H9 (cell line): ENCODE measurements at regions not wholly inside any gene's neighbourhood (a gene's known extent, or its start where the extent isn't known, plus 50 kb on each side); places are given as distances from the start of the nearest gene placed in this dataset.

ENCODE experiments used
- DNase-seq: peaks from one replicate; pipeline ENCODE4 v3.0.0-alpha.2; 2017
- H2AFZ ChIP-seq: one replicate; pipeline ENCODE4 v1.6.1; 2013; ENCODE audit warnings: mild to moderate bottlenecking, low read length, control low read depth, moderate library complexity
- H2AK5ac ChIP-seq: 2 replicates; pipeline ENCODE4 v1.6.1; 2013; ENCODE audit warnings: low read length, control low read depth, mixed read lengths; ENCODE audit not compliant: insufficient read length
- H2BK120ac ChIP-seq: one replicate; pipeline ENCODE4 v1.6.1; 2013; ENCODE audit warnings: low read depth, mild to moderate bottlenecking, low read length, control low read depth, inconsistent platforms; ENCODE audit not compliant: poor library complexity, severe bottlenecking
- H2BK12ac ChIP-seq: 2 replicates; pipeline ENCODE4 v1.6.1; 2013; ENCODE audit warnings: low read length, control low read depth, mixed read lengths, low read depth; ENCODE audit not compliant: insufficient read length
- H2BK15ac ChIP-seq: 2 replicates; pipeline ENCODE4 v1.6.1; 2013; ENCODE audit warnings: low read depth, low read length, control low read depth
- H2BK20ac ChIP-seq: one replicate; pipeline ENCODE4 v1.6.1; 2013; ENCODE audit warnings: low read depth, mild to moderate bottlenecking, low read length, control low read depth, inconsistent platforms; ENCODE audit not compliant: poor library complexity, severe bottlenecking
- H2BK5ac ChIP-seq: 2 replicates; pipeline ENCODE4 v1.6.1; 2013; ENCODE audit warnings: low read length, control low read depth, mixed read lengths; ENCODE audit not compliant: insufficient read length
- H3K14ac ChIP-seq: 2 replicates; pipeline ENCODE4 v1.6.1; 2013; ENCODE audit warnings: low read length, control low read depth; ENCODE audit not compliant: insufficient read depth
- H3K18ac ChIP-seq: 2 replicates; pipeline ENCODE4 v1.6.1; 2013; ENCODE audit warnings: low read depth, mild to moderate bottlenecking, mixed read lengths, low read length, control low read depth; ENCODE audit not compliant: insufficient read length
- H3K23ac ChIP-seq: 2 replicates; pipeline ENCODE4 v1.6.1; 2013; ENCODE audit warnings: low read length, control low read depth, mixed read lengths, low read depth; ENCODE audit not compliant: insufficient read length
- H3K23me2 ChIP-seq: 2 replicates; pipeline ENCODE4 v1.6.1; 2013; ENCODE audit warnings: low read depth, mild to moderate bottlenecking, mixed read lengths, low read length, control low read depth; ENCODE audit not compliant: insufficient read length, poor library complexity, severe bottlenecking
- H3K27ac ChIP-seq: 2 replicates; pipeline ENCODE4 v1.5.1; 2013; ENCODE audit warnings: low read length, control low read depth, mixed read lengths, low read depth; ENCODE audit not compliant: insufficient read length
- H3K27me3 ChIP-seq: 2 replicates; pipeline ENCODE4 v1.6.1; 2013; ENCODE audit warnings: low read length, control low read depth, inconsistent platforms; ENCODE audit not compliant: insufficient read depth
- H3K4ac ChIP-seq: 2 replicates; pipeline ENCODE4 v1.6.1; 2013; ENCODE audit warnings: low read depth, mild to moderate bottlenecking, control low read depth, inconsistent platforms, low read length, moderate library complexity
- H3K4me1 ChIP-seq: 2 replicates; pipeline ENCODE4 v1.6.1; 2013; ENCODE audit warnings: low read length, control low read depth, inconsistent platforms; ENCODE audit not compliant: insufficient read depth
- H3K4me2 ChIP-seq: 2 replicates; pipeline ENCODE4 v1.6.1; 2013; ENCODE audit warnings: low read length, control low read depth, mixed read lengths; ENCODE audit not compliant: insufficient read length, insufficient read depth
- H3K56ac ChIP-seq: 2 replicates; pipeline ENCODE4 v1.6.1; 2013; ENCODE audit warnings: low read depth, mild to moderate bottlenecking, mixed read lengths, low read length, control low read depth; ENCODE audit not compliant: insufficient read length
- H3K79me1 ChIP-seq: 2 replicates; pipeline ENCODE4 v1.6.1; 2013; ENCODE audit warnings: low read depth, mild to moderate bottlenecking, moderate library complexity, low read length, control low read depth, inconsistent platforms; ENCODE audit not compliant: insufficient read depth, poor library complexity, severe bottlenecking
- H3K79me2 ChIP-seq: 2 replicates; pipeline ENCODE4 v1.6.1; 2013; ENCODE audit warnings: low read length, control low read depth, inconsistent platforms; ENCODE audit not compliant: insufficient read depth
- H3K9ac ChIP-seq: 2 replicates; pipeline ENCODE4 v1.6.1; 2013; ENCODE audit warnings: low read length, control low read depth, mixed read lengths; ENCODE audit not compliant: insufficient read length; ENCODE audit errors: extremely low read depth
- H3K9me3 ChIP-seq: one replicate; pipeline ENCODE4 v1.6.1; 2013; ENCODE audit warnings: low read depth, low read length, inconsistent platforms; ENCODE audit not compliant: control insufficient read depth
- H3T11ph ChIP-seq: one replicate; pipeline ENCODE4 v1.6.1; 2013; ENCODE audit warnings: mild to moderate bottlenecking, low read length, control low read depth, inconsistent platforms
- H4K20me1 ChIP-seq: one replicate; pipeline ENCODE4 v1.6.1; 2013; ENCODE audit not compliant: control insufficient read depth, insufficient read length, insufficient read depth
- H4K5ac ChIP-seq: 2 replicates; pipeline ENCODE4 v1.6.1; 2013; ENCODE audit warnings: low read depth, mild to moderate bottlenecking, mixed read lengths, low read length, control low read depth; ENCODE audit not compliant: insufficient read length
- H4K8ac ChIP-seq: replicated peaks from 2 replicates; pipeline ENCODE4 v1.6.1; 2013; ENCODE audit warnings: low read length, control low read depth, mixed read lengths, low read depth; ENCODE audit not compliant: insufficient read length
- H4K91ac ChIP-seq: 2 replicates; pipeline ENCODE4 v1.6.1; 2013; ENCODE audit warnings: low read depth, mild to moderate bottlenecking, moderate library complexity, mixed read lengths, low read length, control low read depth; ENCODE audit not compliant: insufficient read length
- H3K27ac Mint-ChIP-seq, 3 experiments: 2 replicates in 2 of 3; 3 replicates in 1 of 3; pipeline ENCODE4 v1.8.0; 2020 to 2021; ENCODE audit warnings: mixed read lengths in 3 of 3, mild to moderate bottlenecking in 1 of 3, moderate library complexity in 1 of 3
- H3K27me3 Mint-ChIP-seq: 2 replicates; pipeline ENCODE4 v1.8.0; 2021; ENCODE audit warnings: low read depth, mild to moderate bottlenecking, moderate library complexity, mixed read lengths
- H3K36me3 Mint-ChIP-seq, 3 experiments: 2 replicates in 2 of 3; 3 replicates in 1 of 3; pipeline ENCODE4 v1.8.0; 2020 to 2021; ENCODE audit warnings: low read depth in 3 of 3, mixed read lengths in 3 of 3; ENCODE audit not compliant: insufficient read depth in 1 of 3
- H3K4me1 Mint-ChIP-seq, 2 experiments: 2 replicates each; pipeline ENCODE4 v1.8.0; 2020; ENCODE audit warnings: mixed read lengths in 2 of 2
- H3K4me3 Mint-ChIP-seq, 2 experiments: 2 replicates in 1 of 2; 3 replicates in 1 of 2; pipeline ENCODE4 v1.8.0; 2020 to 2021; ENCODE audit warnings: mild to moderate bottlenecking in 2 of 2, mixed read lengths in 2 of 2, moderate library complexity in 1 of 2
- H3K9me3 Mint-ChIP-seq, 2 experiments: 2 replicates in 1 of 2; 3 replicates in 1 of 2; pipeline ENCODE4 v1.8.0; 2020; ENCODE audit warnings: mild to moderate bottlenecking in 2 of 2, mixed read lengths in 2 of 2, moderate library complexity in 1 of 2
- CTCF ChIP-seq: fragments of 200-600 bp; sonication (generic); conservative IDR thresholded peaks from 3 replicates; pipeline ENCODE4 v1.8.0; 2021; ENCODE audit warnings: antibody characterized with exemption, mild to moderate bottlenecking
- WGBS: extraction: QIAGEN DNeasy Blood & Tissue Kit; methylation state at CpG from one replicate; pipeline ENCODE4 v1.1.7; 2013; ENCODE audit warnings: missing lambda C conversion rate, low lambda C conversion rate, mixed read lengths; ENCODE audit not compliant: insufficient read length; ENCODE audit errors: extremely low coverage; 5-methylcytosine and 5-hydroxymethylcytosine counted together

GRCh38 chr18:8507915-8508705, 101.1 kb upstream of the RAB12 start:
- no peak overlapping the region for H3K14ac ChIP-seq
- no peaks in the 10 kb centered on the region for H3K4me1 Mint-ChIP-seq
- H3K27me3 ChIP-seq: no peaks in the 10 kb centered on the region
- no peaks in the 10 kb centered on the region for H3K79me2 ChIP-seq
- no peaks in the 10 kb centered on the region for H3K23me2 ChIP-seq
- H4K91ac ChIP-seq: no peak overlapping the region
- no peaks in the 10 kb centered on the region for H3K9me3 ChIP-seq
- H3K4me2 ChIP-seq: no peak overlapping the region
- H3K79me1 ChIP-seq: no peaks in the 10 kb centered on the region
- no peaks in the 10 kb centered on the region for H3K9me3 Mint-ChIP-seq
- no peak overlapping the region for H2BK12ac ChIP-seq
- no peak overlapping the region for H3K27ac Mint-ChIP-seq
- no peak overlapping the region for H2BK5ac ChIP-seq
- no peak overlapping the region for H3K23ac ChIP-seq
- no peak overlapping the region for H3K9ac ChIP-seq
- H3T11ph ChIP-seq: no peak overlapping the region
- H4K20me1 ChIP-seq: no peaks in the 10 kb centered on the region
- no peak overlapping the region for H2AK5ac ChIP-seq
- H3K18ac ChIP-seq: no peak overlapping the region
- no peak overlapping the region for H3K4me3 Mint-ChIP-seq
- no peak overlapping the region for H3K4ac ChIP-seq
- no peak overlapping the region for H3K56ac ChIP-seq
- no peak overlapping the region for H2BK20ac ChIP-seq
- no peaks in the 10 kb centered on the region; the same call in 1 of the 2 replicates for H3K27me3 Mint-ChIP-seq
- no CpG with 5 or more reads among the region's 10 CpGs for WGBS
- H4K8ac ChIP-seq: no peak overlapping the region
- no peak for DNase-seq
- no peak overlapping the region for H2BK15ac ChIP-seq
- H3K36me3 Mint-ChIP-seq: no peaks in the 10 kb centered on the region
- H2BK120ac ChIP-seq: no peak overlapping the region
- no peak for TF ChIP-seq CTCF
- no peaks in the 10 kb centered on the region for H3K4me1 ChIP-seq
- no peak overlapping the region for H2AFZ ChIP-seq
- H4K5ac ChIP-seq: no peak overlapping the region
- no peak overlapping the region for H3K27ac ChIP-seq
